Heart left ventricle (tissue), 13 donors: ENCODE measurements at regions not wholly inside any gene's neighbourhood (a gene's known extent, or its start where the extent isn't known, plus 50 kb on each side); places are given as distances from the start of the nearest gene placed in this dataset.

Experiments
- POLR2A ChIP-seq, 2 donors: fragments of 450-650 bp; IDR thresholded peaks; one replicate each; pipeline ENCODE4 v1.6.1; 2017; ENCODE audit warnings: antibody characterized with exemption in 2 of 2, mild to moderate bottlenecking in 2 of 2, moderate library complexity in 2 of 2
- TF ChIP-seq, protein P1 (sequence below), 12 donors: fragments of 200-600 bp; sonication (generic) in 4 of 12; IDR thresholded peaks; one replicate each; pipeline versions ENCODE4 v1.5.0 to v1.8.0; 2018 to 2022; ENCODE audit warnings: antibody characterized with exemption in 12 of 12, mild to moderate bottlenecking in 5 of 12
- donor health status: ischemic (EF 13 %, LVEDD 7.1; RV severe dilation, severe dysfunction).
- donor health status: DM: no; HTN: yes; CAD: no.
- donor health status: DM: no; HTN: no; CAD: no.
- donor health status: ischemic (EF 25% LVEDD 6.9; RV normal size, moderate dysfunction).
- donor health status: ischemic (EF 25% LVEDD 5.7; RV mildly dilated, moderate dysfunction).
- donor health status: ischemic (EF 35%, LVEDD 5.7; RV mildly dilated, moderate dysfunction).
- donor health status: nonischemic (EF 11% LVEDD 7.7; RV severe dilation, severe dysfunction).
- donor health status: DM: yes; HTN: yes; CAD: no.
- donor health status: PGD.
- donor health status: ischemic (EF 29% LVEDD 5.4; RV normal size, mild dysfunction).
- donor health status: nonischemic (EF 23%, LVEDD 6.1; RV moderate dilation, normal function).

DNA sequence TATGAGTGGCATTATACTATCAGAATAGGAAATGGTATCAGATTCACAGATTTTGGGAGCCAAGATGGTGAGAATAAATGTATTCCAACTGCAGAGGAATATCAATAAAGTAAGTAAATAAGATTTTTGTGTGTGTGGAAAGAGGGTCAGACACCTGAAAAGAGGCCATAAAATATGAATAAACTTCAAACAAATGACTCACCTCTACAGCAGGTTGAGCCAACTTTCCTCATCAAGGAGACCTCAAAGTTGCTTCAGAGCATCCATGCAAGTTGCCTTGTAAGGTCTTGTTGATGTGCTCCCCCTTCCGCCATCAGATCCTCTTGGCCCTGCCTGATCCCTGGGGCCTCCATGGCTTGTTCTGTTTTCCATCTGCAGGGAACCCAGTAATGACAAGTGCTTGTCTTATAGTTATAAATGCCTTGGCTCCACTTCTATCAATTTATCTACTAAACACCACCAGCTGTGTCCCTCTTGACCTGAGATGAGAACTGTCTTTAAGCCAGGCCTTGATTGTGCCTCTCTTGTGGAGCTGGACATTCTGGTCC lies 775.6 kb downstream of the LTN1 start:
- TF ChIP-seq, protein P1, sequence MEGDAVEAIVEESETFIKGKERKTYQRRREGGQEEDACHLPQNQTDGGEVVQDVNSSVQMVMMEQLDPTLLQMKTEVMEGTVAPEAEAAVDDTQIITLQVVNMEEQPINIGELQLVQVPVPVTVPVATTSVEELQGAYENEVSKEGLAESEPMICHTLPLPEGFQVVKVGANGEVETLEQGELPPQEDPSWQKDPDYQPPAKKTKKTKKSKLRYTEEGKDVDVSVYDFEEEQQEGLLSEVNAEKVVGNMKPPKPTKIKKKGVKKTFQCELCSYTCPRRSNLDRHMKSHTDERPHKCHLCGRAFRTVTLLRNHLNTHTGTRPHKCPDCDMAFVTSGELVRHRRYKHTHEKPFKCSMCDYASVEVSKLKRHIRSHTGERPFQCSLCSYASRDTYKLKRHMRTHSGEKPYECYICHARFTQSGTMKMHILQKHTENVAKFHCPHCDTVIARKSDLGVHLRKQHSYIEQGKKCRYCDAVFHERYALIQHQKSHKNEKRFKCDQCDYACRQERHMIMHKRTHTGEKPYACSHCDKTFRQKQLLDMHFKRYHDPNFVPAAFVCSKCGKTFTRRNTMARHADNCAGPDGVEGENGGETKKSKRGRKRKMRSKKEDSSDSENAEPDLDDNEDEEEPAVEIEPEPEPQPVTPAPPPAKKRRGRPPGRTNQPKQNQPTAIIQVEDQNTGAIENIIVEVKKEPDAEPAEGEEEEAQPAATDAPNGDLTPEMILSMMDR (IDR thresholded peaks at IDR 0.05) = no peak
- no peak for TF ChIP-seq POLR2A (IDR thresholded peaks at IDR 0.05)
